Mucosa of descending colon (tissue), 3 donors: ENCODE measurements at regions not wholly inside any gene's neighbourhood (a gene's known extent, or its start where the extent isn't known, plus 50 kb on each side); places are given as distances from the start of the nearest gene placed in this dataset.
"Not testable (repeated sequence)": the region's sequence is repeated elsewhere in the genome, so short reads cannot be mapped to it uniquely, and the experiment has no call there.

Source experiments
- ATAC-seq: fragments of 200-7000 bp; cut with Tn5 transposase; one replicate; pipeline ENCODE4 v1.9.1; 2020; ENCODE audit warnings: mild to moderate bottlenecking, moderate library complexity
- DNase-seq, 3 donors: peaks; one replicate each; pipeline ENCODE4 v3.0.0-alpha.2; 2020
- H3K36me3 ChIP-seq: fragments of 200-600 bp; one replicate; pipeline ENCODE4 v1.8.0; 2021; ENCODE audit warnings: low read depth, mild to moderate bottlenecking
- H3K4me1 ChIP-seq: fragments of 200-600 bp; one replicate; pipeline ENCODE4 v1.8.0; 2021; ENCODE audit warnings: low read depth, mild to moderate bottlenecking
- H3K4me3 ChIP-seq: fragments of 200-600 bp; one replicate; pipeline ENCODE4 v1.8.0; 2021; ENCODE audit warnings: mild to moderate bottlenecking
- H3K9me3 ChIP-seq: fragments of 200-600 bp; one replicate; pipeline ENCODE4 v1.8.0; 2021; ENCODE audit warnings: mild to moderate bottlenecking
- intact Hi-C, 2 donors: fragments of 100-400 bp; cut with DNase I in 1 of 2; cut with micrococcal nuclease in 1 of 2; formaldehyde crosslinking; loops; one replicate each; pipeline versions ENCODE4 v1.11.0 to v1.11.1; 2022; cut with DNase I, micrococcal nuclease
- TF ChIP-seq, protein P1 (sequence below): fragments of 200-600 bp; IDR thresholded peaks from one replicate; pipeline ENCODE4 v1.8.0; 2022; ENCODE audit warnings: antibody characterized with exemption, mild to moderate bottlenecking
- donor health status: DM: no; HTN: no; CAD: no; lungs with moderate emphysema.
- donor health status: DM: no; HTN: no; CAD: no.
- donor health status: DM: no; HTN: yes; CAD: no.

DNA sequence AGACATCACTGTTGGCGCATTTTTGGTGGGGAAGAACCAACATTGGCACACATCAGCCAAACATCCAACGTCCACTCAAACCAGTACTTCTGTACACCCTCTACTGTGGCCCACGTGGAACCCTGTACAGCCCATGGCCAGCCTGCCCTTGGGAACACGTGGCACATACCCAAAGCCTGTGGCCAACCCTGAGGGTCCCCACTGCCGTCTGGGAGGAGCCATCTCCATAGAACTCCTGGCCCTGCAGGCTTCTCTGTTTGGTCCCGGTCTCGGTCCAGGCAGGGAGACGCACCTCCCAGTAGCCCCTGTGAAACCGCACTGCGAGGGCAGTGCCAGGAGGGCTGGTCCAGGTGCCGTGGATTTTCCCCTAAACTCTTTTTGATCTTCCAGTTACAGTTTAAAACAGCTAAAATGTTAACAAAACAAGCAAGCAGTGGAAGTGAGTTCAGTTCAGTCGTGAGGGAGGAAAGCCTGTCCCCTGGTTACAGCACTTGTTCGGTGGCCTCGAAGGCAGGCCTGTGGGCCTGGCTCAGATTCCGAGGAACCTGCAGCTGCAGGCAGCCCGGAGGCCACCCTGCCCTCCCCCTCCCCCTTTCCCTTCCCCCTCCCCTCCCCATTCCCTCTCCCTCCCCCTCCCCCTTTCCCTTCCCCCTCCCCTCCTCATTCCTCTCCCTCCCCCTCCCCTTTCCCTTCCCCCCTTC, 233.7 kb downstream of the DLL1 start:
- H3K4me1 ChIP-seq: no peaks in the 10 kb centered on the region
- no peak for ATAC-seq
- H3K4me3 ChIP-seq: no peak overlapping the region
- TF ChIP-seq, protein P1, sequence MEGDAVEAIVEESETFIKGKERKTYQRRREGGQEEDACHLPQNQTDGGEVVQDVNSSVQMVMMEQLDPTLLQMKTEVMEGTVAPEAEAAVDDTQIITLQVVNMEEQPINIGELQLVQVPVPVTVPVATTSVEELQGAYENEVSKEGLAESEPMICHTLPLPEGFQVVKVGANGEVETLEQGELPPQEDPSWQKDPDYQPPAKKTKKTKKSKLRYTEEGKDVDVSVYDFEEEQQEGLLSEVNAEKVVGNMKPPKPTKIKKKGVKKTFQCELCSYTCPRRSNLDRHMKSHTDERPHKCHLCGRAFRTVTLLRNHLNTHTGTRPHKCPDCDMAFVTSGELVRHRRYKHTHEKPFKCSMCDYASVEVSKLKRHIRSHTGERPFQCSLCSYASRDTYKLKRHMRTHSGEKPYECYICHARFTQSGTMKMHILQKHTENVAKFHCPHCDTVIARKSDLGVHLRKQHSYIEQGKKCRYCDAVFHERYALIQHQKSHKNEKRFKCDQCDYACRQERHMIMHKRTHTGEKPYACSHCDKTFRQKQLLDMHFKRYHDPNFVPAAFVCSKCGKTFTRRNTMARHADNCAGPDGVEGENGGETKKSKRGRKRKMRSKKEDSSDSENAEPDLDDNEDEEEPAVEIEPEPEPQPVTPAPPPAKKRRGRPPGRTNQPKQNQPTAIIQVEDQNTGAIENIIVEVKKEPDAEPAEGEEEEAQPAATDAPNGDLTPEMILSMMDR: no peak
- no peaks in the 10 kb centered on the region for H3K36me3 ChIP-seq
- peak in 1 of 3 donors; percentile 42 for DNase-seq
- H3K9me3 ChIP-seq: no peaks in the 10 kb centered on the region
- intact Hi-C loops: no loop called here

DNA sequence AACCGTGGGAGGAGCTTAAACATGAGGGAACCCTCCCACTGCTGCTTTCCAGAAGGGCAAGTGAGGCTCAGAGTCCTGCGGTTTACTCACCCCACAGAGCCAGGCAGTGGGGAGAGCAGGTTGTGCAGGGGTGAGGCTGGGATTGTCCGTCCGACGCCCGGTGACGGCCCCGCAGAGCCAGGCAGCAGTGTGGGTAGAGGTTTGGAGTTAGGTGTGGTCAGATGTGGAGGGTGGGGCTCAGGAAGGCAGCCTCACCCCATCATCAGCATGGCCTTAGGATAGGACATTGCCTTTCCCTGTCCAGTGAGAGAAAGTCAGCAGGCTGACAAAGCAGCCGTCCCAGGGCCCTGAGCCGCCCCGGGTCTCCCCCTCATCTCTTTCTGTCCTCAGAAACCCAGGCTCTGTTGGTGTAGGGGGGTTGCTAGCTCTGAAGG, 234.6 kb downstream of the DLL1 start:
- DNase-seq: peak in 1 of 3 donors; percentile 10
- TF ChIP-seq, protein P1: no peak

DNA sequence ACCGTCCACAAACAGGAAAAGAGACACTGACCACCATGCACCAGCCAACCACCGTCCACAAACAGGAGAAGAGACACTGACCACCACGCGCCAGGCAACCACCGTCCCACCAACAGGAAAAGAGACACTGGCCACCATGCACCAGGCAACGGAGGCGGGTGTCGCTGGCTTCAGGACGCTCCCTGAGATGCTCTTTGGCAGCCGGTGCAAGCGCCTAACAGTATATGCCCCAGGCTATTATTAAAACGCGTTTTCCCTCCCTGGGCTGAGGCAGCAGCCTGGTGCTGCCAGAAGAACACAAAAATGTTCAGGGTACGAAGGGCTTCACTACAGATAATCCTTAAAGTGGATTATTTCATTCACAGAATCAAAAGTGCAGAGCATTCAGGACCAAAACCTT, 235.1 kb downstream of the DLL1 start:
- H3K36me3 ChIP-seq, H3K9me3 ChIP-seq, DNase-seq, H3K4me1 ChIP-seq, intact Hi-C loops, H3K4me3 ChIP-seq, ATAC-seq: not testable (repeated sequence)

More for the DNA sequence above, 234.6 kb downstream of the DLL1 start:
- no peaks in the 10 kb centered on the region for H3K9me3 ChIP-seq
- H3K36me3 ChIP-seq: no peaks in the 10 kb centered on the region
- H3K4me3 ChIP-seq: no peak overlapping the region
- intact Hi-C loops: no loop called here
- no peak for ATAC-seq
- no peaks in the 10 kb centered on the region for H3K4me1 ChIP-seq

DNA sequence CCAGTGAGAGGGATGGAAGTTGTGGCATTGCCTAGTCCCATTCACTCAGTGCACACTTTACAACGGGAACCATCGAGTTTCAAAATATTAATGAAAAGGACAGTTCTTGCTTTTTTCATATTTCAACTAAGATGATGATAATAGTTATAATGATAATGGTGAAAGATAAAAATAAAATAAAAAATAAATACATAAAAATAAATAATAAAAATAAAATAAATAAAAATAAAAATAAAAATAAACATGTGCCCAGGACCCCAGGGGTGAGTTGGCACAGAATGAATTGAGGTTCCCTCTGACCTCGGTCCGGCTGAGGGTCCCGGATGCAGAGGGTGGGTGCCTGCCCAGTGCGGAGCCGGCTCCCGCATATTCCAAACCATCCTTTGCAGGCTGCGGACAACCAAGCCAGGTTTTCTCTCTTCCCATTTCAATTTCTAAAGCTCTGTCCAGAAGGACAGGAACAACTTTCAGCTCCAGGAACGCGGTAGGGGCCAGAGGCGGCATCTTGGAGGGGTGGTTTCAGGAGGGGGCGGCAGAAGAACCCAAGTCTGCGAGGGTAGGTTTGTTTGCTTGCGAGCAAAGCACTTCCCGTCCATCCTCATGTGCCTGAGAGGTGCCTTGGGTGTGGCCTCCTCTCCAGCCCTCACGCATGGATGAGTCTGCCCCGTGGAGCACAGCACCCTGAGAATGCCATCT, 236.8 kb downstream of the DLL1 start:
- intact Hi-C loops: no loop called here
- DNase-seq (peak in 1 of 3 donors; percentile 16), ATAC-seq (no peak)
- Histone ChIP-seq H3K36me3 (no peaks in the 10 kb centered on the region), H3K4me1 (no peaks in the 10 kb centered on the region), H3K9me3 (no peaks in the 10 kb centered on the region), H3K4me3 (no peak overlapping the region)
- TF ChIP-seq, protein P1: no peak

DNA sequence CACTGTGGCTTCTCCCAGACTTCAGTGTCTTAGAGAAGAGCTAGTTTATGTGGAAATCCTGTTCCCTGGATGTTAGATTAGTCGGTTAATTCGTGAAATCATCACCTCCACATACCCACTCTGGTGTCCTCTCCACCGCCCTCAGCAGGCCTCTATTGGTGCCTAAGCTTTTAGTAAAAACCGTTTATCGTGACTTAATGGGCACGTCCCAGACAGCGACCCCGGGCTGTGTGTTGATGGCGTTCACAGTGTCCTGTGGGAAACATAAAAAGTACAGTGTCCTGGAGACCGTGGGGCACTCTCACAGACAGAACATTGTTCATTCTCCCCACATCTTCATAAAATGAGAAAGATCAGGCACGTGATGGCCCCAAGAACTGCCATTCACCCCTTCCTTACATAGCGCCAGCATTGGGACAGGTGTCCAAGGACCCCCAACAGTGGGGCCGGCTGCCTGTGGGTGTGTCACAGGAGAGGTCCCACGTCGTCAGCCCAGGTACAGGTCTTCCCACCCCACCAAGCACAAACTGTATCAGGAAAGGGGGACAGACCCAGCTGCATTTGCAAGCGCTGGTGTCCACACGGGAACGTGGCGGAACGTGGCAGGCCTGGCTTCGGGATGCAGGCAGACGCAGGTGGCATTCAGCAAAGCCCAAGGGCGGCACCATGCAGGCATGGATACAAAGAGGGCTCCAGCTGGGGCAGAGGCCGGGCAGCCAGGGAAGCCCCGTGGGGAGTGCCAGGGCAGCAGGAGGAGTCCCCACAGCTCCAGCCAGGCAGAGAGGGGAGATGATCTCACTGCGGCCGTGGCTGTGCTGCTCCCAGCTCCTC, 237.7 kb downstream of the DLL1 start:
- ATAC-seq (no peak), DNase-seq (peak in 1 of 3 donors; percentile 37)
- Histone ChIP-seq H3K4me3 (no peak overlapping the region), H3K4me1 (no peaks in the 10 kb centered on the region), H3K9me3 (no peaks in the 10 kb centered on the region), H3K36me3 (no peaks in the 10 kb centered on the region)
- intact Hi-C loops: no loop called here
- TF ChIP-seq, protein P1: no peak
